ENCODE measurements at regions not wholly inside any gene's neighbourhood (a gene's known extent, or its start where the extent isn't known, plus 50 kb on each side); places are given as distances from the start of the nearest gene placed in this dataset.

DNA sequence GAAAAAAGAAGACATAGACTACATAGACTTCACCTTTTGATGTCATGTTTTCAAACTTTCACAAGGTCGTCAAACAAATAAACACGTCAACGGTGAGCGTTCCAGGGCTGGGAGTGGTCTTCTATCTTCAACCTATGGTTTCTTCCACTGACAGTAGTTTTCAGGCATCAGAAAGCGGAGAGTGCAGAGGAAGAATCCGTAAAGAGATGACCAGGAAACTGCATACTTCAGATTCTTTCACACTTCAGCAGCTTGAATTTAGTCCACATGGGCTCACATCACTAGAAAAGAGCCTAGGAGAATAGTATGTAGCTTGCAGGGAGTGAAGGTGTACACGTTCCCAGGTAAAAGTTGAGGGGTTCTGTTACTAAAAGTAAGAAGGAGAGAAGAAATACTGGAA is 58.5 kb downstream of the NPY1R start:
- H3K4me3 ChIP-seq (ENCODE audit: low read depth, low read length) = no peak overlapping the region
- DNase-seq (ENCODE audit: low read depth) = no peak
- TF ChIP-seq, protein P1, sequence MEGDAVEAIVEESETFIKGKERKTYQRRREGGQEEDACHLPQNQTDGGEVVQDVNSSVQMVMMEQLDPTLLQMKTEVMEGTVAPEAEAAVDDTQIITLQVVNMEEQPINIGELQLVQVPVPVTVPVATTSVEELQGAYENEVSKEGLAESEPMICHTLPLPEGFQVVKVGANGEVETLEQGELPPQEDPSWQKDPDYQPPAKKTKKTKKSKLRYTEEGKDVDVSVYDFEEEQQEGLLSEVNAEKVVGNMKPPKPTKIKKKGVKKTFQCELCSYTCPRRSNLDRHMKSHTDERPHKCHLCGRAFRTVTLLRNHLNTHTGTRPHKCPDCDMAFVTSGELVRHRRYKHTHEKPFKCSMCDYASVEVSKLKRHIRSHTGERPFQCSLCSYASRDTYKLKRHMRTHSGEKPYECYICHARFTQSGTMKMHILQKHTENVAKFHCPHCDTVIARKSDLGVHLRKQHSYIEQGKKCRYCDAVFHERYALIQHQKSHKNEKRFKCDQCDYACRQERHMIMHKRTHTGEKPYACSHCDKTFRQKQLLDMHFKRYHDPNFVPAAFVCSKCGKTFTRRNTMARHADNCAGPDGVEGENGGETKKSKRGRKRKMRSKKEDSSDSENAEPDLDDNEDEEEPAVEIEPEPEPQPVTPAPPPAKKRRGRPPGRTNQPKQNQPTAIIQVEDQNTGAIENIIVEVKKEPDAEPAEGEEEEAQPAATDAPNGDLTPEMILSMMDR (conservative IDR thresholded peaks at IDR 0.05; ENCODE audit: low read depth, low read length) = no peak

DNA sequence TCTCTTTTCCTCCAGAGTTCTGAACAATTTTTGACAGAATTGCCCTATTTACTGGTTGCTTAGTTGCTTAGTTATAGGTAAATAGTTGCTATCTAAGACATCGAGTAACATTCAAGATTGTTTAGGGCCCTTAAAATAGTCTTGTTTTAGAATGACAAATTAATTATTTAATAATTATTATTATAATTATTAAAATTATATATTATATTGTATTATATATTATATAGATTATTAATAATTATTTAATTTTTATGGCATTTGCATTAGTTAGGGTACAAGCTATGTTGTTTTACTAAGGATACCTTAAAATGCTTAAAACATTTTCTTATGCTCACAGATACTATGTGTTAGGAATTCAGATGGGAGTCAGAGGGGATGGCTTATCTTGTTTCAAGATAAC is 59.2 kb downstream of the NPY1R start:
- DNase-seq (ENCODE audit: low read depth) = no peak
- H3K4me3 ChIP-seq (ENCODE audit: low read depth, low read length) = no peak overlapping the region
- TF ChIP-seq, protein P1 (conservative IDR thresholded peaks at IDR 0.05; ENCODE audit: low read depth, low read length) = no peak

DNA sequence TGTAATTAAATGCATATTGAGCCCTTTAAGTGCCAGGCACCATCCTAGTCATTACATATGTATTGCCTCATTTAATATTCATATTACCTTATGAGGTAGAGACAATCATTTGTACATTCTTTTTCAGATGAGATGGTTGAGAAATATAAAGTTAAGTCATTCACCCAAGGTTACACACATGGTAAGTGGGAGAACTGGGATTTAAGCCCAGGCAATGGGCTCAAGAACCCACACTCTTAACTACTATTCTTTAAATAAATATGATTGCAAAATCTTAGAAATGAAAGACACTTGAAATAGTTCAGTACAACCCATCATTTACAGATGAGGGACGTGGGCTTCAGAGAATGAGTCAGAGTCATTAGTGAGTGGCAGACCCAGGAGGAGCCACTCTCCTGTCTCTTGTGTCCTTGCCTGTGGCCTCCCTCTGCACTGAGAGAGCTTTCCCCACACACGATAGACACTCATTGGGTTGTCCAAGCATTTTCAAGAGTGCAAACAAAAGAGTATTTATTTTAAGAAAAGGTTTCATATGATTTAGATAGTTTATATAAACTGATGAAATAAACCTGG is 60.8 kb downstream of the NPY1R start:
- no peak overlapping the region for H3K4me3 ChIP-seq (ENCODE audit: low read depth, low read length)
- DNase-seq (ENCODE audit: low read depth) = no peak
- TF ChIP-seq, protein P1 (conservative IDR thresholded peaks at IDR 0.05; ENCODE audit: low read depth, low read length) = no peak

DNA sequence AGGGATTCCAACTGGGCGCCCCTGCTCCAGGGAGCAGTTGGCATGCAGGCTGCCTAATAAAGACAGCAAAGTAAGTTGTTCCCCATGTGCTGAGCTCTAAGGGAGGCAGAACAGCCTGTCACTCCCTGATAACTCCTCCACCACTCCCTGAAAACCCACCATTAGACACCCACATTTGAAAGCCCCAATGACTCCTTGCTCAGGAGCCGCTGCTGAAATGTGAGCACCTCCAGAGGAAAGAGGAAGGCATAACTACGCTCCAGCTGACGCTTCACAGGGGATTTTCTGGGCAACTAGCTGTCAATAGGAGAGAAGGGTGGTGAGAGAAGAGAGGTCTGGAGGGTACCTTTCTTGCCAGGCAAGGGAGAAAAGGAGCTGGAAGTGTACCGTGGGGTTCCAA is 62.5 kb downstream of the NPY1R start:
- TF ChIP-seq, protein P1 (conservative IDR thresholded peaks at IDR 0.05; ENCODE audit: low read depth, low read length) = no peak
- no peak overlapping the region for H3K4me3 ChIP-seq (ENCODE audit: low read depth, low read length)
- DNase-seq (ENCODE audit: low read depth) = no peak

DNA sequence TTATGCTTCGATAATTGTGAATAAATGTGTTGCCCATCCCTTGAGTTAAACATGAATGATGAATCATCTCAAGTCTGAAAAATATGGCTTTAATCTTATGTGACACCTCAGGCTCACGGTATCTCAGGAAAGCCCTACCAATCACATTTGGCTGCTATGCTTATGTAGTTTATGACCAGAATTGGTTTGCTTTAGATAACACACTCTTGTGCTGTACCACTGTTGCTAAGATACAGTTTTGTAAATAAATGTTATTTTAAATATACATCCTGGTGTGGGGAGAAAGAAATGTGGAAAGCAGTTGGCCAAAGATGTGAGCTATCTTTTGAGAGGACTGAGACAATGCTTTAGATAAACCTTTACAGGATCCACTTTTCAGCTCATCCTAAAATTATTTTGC is 63.2 kb downstream of the NPY1R start:
- TF ChIP-seq, protein P1 (conservative IDR thresholded peaks at IDR 0.05; ENCODE audit: low read depth, low read length) = no peak
- no peak overlapping the region for H3K4me3 ChIP-seq (ENCODE audit: low read depth, low read length)
- no peak for DNase-seq (ENCODE audit: low read depth)

DNA sequence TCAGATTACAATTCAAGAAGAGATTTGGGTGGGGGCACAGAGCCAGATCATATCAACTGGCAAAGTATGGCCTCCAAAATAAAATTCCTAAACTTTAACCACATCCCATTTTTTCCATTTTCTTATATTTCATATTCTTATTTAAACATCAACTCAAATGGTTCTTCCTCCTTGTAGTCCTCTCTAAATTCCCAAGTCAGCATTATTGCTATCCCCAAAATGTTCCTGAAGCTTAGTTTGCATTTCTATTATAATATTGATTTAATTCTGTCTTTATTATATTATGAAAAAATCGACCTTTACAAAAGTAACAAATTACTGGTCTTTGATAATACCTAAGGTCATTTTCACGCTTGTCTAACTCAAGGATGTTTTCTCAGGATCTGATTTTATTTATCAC is 67.5 kb downstream of the NPY1R start:
- H3K4me3 ChIP-seq (ENCODE audit: low read depth, low read length) = no peak overlapping the region
- TF ChIP-seq, protein P1 (conservative IDR thresholded peaks at IDR 0.05; ENCODE audit: low read depth, low read length) = no peak
- no peak for DNase-seq (ENCODE audit: low read depth)

DNA sequence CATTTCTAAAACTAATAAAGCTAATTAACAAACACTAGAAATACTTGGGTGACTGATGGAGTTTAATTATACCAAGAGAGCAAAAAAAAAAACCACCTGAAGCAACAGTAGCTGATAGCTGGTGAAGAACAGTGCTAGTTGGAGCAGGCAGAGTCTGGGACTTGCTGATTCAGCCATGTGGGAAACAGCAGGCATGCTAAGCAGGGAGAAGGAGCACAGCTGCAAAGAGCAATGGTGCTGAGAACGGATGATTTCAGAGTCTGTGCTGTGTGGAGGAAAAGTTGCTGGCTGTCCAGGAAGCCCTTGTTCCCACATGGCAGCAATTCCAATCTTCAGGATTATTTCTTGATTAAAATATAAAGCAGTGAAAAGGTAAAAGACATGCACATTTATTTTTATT is 68.8 kb downstream of the NPY1R start:
- DNase-seq (ENCODE audit: low read depth) = no peak
- TF ChIP-seq, protein P1 (conservative IDR thresholded peaks at IDR 0.05; ENCODE audit: low read depth, low read length) = no peak
- no peak overlapping the region for H3K4me3 ChIP-seq (ENCODE audit: low read depth, low read length)

Data from epithelial cell of proximal tubule (primary cell).